ENCODE measurements at regions not wholly inside any gene's neighbourhood (a gene's known extent, or its start where the extent isn't known, plus 50 kb on each side); places are given as distances from the start of the nearest gene placed in this dataset.

- ATAC-seq: no peak
- intact Hi-C loops (cut with micrococcal nuclease): no loop called here
- BruUV-seq (replicated peaks): no TSS peak
- POLR2A ChIA-PET: no interaction called here
- peaks cover 19% of the 10 kb centered on the region for H3K27me3 ChIP-seq (ENCODE audit: insufficient read depth, low read length)
- RAD21 ChIA-PET (ENCODE audit: low non-redundant PET in 1 of 2, low total read pairs in 2 of 2, uncharacterized antibody in 2 of 2, unreplicated experiment in 2 of 2): no interaction called here
- no peaks in the 10 kb centered on the region for H4K20me1 ChIP-seq (ENCODE audit: insufficient read depth)
- H2AFZ ChIP-seq (ENCODE audit: low read depth, low read length, poor library complexity, severe bottlenecking): no peak overlapping the region
- H3K4me3 ChIP-seq (replicated peaks in 1 of 2; ENCODE audit: low read depth in 1 of 2, low read length in 2 of 2): no peak overlapping the region
- H3K36me3 ChIP-seq (ENCODE audit: control insufficient read depth in 1 of 2, insufficient read depth in 2 of 2, low read length in 2 of 2): no peaks in the 10 kb centered on the region
- H3K79me2 ChIP-seq (ENCODE audit: insufficient read depth, low read length): no peaks in the 10 kb centered on the region
- TF ChIP-seq TCF7L2 (IDR thresholded peaks at IDR 0.05; ENCODE audit: borderline replicate concordance, extremely low read depth, insufficient read depth, insufficient read length) (no peak), JUND (IDR thresholded peaks at IDR 0.05) (no peak), ELF1 (IDR thresholded peaks at IDR 0.05; ENCODE audit: borderline replicate concordance, low read depth) (no peak), ZFX (IDR thresholded peaks at IDR 0.05) (no peak), SRF (IDR thresholded peaks at IDR 0.05; ENCODE audit: low read depth) (no peak), CBX3 (IDR thresholded peaks at IDR 0.05; ENCODE audit: low read depth) (no peak), EGR1 (IDR thresholded peaks at IDR 0.05; ENCODE audit: low read depth) (no peak), EZH2phosphoT487 (IDR thresholded peaks at IDR 0.05; ENCODE audit: borderline replicate concordance) (no peak), SIN3A (IDR thresholded peaks at IDR 0.05; ENCODE audit: low read depth) (no peak), SP1 (IDR thresholded peaks at IDR 0.05; ENCODE audit: low read depth) (no peak), REST (IDR thresholded peaks at IDR 0.05; ENCODE audit: low read depth) (no peak), EZH2 (IDR thresholded peaks at IDR 0.05) (no peak), RAD21 (IDR thresholded peaks at IDR 0.05; ENCODE audit: low read depth) (no peak), ATF3 (IDR thresholded peaks at IDR 0.05) (no peak), CEBPB (IDR thresholded peaks at IDR 0.05; ENCODE audit: low read depth) (no peak), ZBTB33 (IDR thresholded peaks at IDR 0.05; ENCODE audit: extremely low read depth, insufficient replicate concordance, low read length) (no peak), CTCF (IDR thresholded peaks at IDR 0.05 in 2 of 3, conservative IDR thresholded peaks at IDR 0.05 in 1 of 3; ENCODE audit: borderline replicate concordance in 1 of 3, insufficient read depth in 1 of 3, low read depth in 2 of 3, low read length in 2 of 3) (no peak), FOSL1 (IDR thresholded peaks at IDR 0.05; ENCODE audit: low read depth) (no peak)
- CTCF ChIA-PET: no interaction called here
- no peaks in the 10 kb centered on the region; a peak in 1 of 4 replicates for H3K4me1 ChIP-seq (ENCODE audit: control insufficient read depth in 1 of 2, insufficient read depth in 2 of 2, low read length in 2 of 2)
- H3K9me2 ChIP-seq (ENCODE audit: insufficient read depth): no peaks in the 10 kb centered on the region
- DNase-seq (ENCODE audit: low read depth, low spot score): no peak
- no peaks in the 10 kb centered on the region for H3K9me3 ChIP-seq (ENCODE audit: control insufficient read depth in 1 of 2, insufficient read depth in 1 of 2, low read depth in 1 of 2, low read length in 2 of 2)
- H3K27ac ChIP-seq (ENCODE audit: low read depth, low read length): no peak overlapping the region
- no peak overlapping the region for H3K9ac ChIP-seq (ENCODE audit: low read length)
- no peak overlapping the region for H3K4me2 ChIP-seq (ENCODE audit: low read length)
These were observed 64.4 kb upstream of the MAFB start for GRCh38 chr20:40753472-40753871.
